ENCODE measurements at regions not wholly inside any gene's neighbourhood (a gene's known extent, or its start where the extent isn't known, plus 50 kb on each side); places are given as distances from the start of the nearest gene placed in this dataset.

DNA sequence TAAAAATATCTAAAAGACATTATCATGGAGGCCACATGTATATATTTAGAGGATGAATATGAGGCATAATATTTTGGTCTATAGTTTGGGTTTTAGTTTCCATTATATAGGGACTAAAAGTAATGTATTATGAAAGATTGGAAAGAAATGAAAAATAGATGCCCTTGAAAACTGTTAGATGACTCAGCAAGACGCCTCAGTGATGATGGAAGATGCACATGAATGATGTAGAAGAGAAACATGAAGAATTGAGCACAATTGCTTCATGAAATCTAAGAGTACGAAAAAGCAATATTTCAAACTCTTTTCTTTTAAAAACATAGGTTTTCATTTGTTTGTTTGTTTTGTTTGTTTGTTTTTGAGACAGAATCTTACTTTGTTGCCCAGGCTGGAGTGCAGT lies 89.8 kb downstream of the ARL4A start:
- TF ChIP-seq, protein P1, sequence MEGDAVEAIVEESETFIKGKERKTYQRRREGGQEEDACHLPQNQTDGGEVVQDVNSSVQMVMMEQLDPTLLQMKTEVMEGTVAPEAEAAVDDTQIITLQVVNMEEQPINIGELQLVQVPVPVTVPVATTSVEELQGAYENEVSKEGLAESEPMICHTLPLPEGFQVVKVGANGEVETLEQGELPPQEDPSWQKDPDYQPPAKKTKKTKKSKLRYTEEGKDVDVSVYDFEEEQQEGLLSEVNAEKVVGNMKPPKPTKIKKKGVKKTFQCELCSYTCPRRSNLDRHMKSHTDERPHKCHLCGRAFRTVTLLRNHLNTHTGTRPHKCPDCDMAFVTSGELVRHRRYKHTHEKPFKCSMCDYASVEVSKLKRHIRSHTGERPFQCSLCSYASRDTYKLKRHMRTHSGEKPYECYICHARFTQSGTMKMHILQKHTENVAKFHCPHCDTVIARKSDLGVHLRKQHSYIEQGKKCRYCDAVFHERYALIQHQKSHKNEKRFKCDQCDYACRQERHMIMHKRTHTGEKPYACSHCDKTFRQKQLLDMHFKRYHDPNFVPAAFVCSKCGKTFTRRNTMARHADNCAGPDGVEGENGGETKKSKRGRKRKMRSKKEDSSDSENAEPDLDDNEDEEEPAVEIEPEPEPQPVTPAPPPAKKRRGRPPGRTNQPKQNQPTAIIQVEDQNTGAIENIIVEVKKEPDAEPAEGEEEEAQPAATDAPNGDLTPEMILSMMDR (IDR thresholded peaks at IDR 0.05): no peak
- TF ChIP-seq EP300 (IDR thresholded peaks at IDR 0.05) (no peak), POLR2A (IDR thresholded peaks at IDR 0.05) (no peak), POLR2AphosphoS5 (IDR thresholded peaks at IDR 0.05) (no peak)

All from suprapubic skin (tissue), 4 donors.